Astrocyte of the hippocampus (primary cell): ENCODE measurements at regions not wholly inside any gene's neighbourhood (a gene's known extent, or its start where the extent isn't known, plus 50 kb on each side); places are given as distances from the start of the nearest gene placed in this dataset.

Experiments
- DNase-seq: peaks from one replicate; pipeline ENCODE4 v3.0.0; 2011; ENCODE audit warnings: low read depth, low spot score

DNA sequence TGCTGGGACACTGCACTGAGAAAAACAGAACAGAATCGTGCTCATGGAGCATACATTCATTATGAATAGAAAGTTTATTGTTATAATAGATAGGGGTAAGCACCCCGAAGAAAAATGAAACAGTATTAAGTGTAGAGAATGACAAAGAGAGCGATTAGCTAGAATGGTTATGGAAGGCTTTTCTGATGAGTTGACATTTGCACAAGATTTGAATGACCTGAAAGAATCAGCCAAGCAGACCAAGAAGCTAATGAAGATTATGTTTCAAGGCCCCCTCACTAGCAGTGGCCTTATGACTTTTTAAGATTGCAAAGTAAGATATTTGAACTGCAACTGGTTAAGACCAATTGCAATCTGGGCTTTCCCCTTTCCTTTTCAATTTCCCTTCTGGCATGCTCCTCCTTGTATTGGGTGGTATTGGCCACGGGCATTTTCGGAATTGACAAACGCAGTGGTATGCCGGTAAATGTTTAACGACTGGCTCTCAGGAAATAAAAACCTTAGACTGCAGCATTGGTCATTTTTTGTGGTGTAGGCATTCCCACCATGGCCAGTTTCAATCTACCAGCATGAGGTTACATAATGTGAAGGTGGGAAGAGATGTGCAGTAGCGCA, 120.0 kb upstream of the CITED2 start:
- no peak for DNase-seq

DNA sequence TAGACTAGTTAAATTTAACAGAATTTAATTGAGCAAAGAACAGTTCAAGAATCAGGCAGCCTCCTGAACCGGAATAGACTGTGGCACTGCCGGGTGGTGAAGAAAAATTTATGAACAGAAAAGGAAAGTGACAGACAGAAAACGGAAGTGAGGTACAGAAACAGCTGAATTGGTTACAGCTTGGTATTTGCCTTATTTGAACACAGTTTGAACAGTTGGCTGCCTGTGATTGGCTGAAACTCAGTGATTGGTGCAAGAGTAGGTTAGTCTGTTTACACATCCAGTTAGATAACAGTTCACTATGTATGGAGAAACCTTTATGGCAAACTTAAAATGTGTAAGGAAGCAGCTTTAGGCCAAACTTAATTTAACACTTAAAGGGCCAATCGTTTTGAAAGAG, 116.0 kb upstream of the CITED2 start:
- no peak for DNase-seq

DNA sequence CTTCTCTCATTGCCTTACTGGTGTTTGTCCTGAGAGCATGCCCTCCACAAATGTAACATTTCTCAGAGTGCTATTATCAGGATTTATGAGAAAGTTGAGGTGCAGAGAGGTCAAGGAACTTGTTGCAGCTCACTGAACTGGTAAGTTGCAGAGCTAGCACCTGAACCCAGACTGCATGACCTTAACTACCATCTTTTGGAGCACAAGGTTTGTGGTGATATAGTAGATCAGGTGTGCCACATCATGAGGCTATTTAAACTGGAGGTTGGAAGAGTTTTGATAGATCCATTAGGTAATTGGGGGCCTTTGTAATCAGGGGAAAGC, 112.0 kb upstream of the CITED2 start:
- DNase-seq: no peak

DNA sequence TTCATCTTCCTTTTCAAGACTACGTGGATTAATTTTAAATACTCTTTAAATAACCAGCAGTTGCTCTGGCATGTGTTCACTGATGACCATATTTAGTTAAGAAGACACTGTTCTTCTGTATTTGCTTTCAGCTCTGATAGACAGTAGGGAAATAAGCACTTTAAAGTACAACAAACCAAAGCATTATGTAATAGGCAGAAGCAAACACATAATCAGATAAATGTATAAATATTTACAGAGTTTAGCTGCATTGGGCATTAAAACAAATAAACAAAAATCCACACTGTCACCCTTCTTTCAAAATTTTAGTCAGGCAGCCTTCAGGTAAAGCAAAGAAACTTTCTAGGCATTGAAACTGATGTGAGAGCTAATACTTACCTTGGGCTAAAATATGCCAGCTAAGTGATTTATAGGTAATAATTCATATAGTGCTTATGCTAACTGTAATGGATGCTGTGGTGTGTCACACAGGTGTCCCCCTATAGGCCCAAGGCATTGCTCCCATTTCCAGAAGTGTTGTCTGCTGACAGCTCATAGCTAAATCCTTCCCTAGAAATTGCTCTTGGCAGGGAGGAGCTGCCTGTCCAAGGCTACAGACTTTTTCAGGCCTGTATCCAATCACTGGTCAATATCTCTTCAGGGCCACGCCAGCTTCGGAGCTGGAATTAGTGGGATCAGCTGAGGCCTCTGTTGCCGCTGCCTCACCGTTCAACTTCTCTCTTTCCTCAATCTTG, 111.5 kb upstream of the CITED2 start:
- DNase-seq: no peak

DNA sequence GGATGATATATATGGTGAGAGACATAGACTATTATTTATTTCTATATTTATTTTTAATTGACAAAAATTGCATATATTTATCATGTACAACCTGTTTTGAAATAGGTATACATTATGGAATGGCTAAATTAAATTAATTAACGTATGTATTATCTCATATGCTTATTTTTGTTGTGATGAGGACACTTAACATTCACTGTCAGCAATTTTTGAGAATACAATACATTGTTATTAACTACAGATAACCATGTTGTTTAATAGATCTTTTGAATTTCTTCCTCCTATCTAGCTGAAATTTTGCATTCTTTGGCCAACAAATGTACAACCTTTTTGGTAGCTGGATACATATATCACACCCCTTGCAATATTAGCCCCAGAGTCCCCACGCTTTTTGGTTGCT, 110.7 kb upstream of the CITED2 start:
- no peak for DNase-seq

DNA sequence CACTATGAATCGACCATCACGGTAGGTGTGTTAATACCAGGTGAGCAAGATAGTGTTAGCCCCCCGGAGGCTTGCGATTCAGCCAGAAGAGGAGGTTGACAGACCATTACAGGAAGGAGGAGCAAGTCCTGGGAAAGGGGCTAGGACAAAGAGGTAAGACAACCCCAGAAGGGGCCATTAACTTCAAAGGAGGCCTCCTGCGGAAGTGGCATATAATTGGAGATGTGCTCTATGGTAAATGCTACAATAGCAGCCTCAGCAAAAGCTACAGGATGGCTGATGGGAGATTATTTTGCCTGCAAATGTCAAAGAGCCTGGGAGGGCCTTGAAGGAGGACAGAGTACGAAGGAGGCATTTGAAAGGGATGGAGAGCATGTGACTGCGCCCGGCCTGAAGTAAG, 108.6 kb upstream of the CITED2 start:
- no peak for DNase-seq

DNA sequence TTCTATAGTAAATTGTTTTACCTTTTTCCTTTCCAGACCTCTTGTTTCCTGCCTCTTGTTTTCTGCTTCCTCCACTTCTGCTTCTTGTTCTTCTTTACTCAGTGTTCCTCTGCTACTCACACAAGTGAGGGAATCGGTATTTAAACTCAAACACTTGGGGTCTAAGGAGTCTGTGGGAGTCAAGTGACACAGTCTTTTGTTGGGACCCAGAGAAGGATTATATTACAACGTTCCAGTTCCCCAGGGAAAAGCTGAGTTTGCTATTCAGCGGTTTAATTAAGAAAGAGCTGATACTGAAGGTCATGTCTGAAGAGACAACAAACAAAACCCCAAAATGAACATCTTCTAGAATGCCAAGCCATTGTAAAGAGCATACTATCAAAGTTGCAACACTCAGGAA, 107.8 kb upstream of the CITED2 start:
- DNase-seq: no peak

DNA sequence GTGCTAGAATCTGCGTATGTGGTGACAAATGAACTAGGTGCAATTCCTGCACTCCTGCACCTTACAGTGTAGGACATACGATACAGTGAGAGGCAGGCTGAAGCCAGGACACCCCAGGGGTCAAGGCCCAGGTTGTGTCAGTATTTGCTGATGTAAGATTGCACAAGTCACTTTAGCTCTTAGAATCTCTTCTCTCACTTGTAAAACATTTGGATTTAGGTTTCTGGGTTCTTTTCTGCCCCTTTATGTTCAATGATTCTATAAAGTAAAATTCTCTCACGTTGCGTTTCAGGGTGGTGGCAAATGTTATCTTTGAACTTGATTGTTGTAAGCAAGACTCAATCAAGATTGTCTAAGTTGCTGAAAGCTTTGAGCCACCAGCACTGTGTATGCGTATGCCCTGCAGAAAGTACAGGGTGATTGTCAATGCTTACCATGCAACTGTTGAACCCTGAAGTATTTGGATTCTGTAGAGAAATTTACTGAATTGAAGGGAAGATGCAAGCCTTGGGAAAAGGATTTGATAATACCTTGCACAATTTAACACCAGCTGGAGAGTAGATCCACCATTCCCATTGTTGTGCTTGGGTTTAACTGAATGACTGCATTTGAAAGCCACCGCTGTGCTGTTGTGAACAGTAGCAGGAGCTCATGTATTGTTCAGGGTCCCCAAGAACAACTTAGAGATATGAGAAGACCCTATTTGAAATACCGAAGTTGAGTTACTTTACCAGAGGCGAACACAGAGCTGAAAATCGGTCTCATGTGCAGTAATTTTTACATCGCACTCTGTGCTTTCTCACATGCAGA, 106.1 kb upstream of the CITED2 start:
- DNase-seq: no peak

DNA sequence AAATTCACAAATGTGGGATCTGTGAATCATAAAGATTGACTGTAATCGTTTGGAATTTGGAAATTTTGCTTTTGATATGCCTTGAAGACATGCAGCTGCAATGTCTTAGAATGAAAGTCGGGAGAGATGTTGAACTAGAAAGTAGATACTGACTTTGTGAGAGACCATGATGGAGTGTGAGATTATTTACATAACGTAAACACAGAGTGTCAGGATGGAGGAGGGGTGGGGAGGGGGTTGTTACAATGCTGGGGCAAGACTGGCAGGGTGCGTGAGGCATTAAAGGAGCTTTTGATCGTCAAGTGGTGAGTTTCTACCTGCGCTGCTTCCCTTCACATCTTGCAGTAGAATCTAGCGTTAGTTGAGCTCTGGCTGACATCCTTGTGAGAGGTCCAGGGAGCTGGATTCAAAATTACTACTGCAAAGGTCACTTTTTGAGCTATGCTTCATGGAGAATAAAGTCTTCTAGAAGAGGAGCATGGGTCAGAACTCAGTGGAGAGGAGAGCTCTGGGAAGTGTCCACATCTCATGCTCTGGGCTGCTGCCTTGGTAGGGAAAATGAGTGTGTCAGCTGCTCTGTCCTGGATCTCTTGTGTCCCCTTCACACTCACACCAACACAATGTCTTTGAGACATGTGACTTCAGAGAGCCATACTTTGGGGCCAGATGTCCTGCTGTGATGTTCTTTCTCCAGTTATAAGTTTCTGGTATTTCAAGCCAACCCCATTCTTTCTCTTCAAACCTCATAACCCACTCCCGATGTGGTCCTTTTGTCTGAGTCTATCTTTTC, 105.2 kb upstream of the CITED2 start:
- no peak for DNase-seq

DNA sequence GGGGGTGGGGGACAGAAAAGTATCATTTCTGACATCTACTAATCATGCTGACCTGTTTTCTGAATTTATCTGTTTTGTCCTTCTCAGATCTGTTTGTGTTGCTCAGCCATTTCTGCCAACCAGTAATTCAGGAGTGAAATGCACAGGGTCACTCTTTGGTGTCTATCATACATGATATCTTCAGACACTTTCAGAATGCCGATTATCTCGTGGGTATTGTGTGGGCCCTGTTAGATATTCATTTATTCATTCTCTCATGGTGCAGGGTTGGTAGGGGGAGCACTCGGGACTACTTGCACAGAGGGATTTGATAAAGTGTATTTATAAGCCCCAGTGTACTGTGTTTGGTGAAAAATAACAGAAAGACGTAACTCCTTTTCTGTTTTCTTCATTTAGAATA, 101.2 kb upstream of the CITED2 start:
- peak; percentile 8 for DNase-seq

DNA sequence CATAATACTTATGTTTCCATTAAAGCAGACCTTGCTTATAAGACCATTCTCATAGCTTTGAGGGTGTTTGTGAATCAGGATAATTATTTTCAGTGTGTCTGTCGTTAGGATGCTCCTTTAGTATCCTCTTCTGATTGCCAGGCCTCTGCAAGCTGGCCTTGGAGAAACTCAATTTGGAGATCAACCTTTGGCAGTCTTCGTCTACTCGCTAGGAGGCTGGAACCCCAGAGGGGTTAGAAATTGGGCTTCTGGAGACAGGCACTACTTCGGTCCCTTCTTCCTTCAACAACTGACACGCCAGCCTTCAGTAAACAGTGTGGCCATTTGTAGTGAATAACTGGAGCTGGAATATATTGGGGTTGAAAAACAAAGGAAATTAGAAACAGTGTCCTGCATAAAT, 100.8 kb upstream of the CITED2 start:
- no peak for DNase-seq

DNA sequence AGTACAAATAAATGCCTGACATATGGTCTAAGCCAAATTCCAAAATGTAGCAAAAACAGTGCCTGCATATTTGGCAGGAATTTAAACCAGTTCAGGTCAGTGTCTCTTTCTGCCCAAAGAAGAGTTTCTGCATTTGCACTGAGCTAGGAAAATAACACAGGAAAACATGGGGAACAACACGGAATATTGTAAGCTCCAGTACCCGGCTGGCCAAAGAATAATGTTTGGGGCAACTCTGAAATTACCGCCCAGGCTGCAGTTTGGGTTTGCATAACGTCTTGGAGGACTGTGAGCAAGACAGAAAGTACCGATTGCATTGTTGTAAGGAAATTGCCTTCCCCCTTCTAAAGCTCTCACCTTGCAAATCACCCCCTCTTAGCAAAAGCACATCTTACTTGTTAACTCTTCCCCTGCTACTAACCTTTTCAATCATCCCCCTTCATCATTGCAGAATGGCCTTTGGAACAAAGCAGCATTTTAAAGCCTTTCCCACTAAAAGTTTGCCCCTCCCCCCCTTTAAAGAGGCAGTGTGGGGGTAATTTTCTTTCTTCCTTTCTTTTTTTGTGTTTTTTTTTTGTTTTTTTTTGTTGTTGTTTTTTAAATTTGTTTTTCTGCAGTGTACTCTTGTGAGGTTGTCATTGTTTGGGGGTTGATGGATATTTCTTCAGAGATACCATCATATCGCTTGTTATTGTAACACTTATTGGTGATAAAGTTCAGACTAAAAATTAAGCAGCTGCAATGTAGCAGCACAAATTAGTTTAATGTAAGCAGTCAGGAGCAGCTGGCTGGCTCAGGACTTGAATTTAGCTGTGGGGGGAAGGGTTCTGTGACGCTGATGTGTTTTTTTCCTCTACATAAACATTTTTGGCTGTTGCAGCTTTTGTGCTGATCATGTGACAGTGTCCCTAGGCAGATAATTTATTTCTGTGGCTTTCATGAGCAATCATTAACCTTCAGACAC, 100.0 kb upstream of the CITED2 start:
- peak; percentile 62 for DNase-seq

DNA sequence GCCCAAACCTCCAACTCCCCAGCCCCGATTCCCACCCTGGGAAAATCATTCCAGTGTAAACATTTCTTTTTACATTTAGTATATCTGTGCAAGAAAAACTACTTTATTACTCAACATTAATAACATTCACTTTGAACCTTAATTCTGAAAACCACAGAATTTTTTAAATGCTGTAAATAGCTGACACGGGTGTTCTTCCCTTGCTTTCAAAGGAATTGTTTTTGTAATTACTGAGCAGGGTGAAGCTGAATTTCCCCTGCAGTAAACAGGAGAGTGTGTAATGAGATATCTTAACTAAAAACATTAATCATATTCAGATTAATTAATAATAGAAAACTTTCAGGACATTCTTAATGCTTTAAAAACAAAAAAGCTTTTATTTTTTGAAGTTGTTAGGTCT, 99.3 kb upstream of the CITED2 start:
- peak; percentile 36 for DNase-seq

DNA sequence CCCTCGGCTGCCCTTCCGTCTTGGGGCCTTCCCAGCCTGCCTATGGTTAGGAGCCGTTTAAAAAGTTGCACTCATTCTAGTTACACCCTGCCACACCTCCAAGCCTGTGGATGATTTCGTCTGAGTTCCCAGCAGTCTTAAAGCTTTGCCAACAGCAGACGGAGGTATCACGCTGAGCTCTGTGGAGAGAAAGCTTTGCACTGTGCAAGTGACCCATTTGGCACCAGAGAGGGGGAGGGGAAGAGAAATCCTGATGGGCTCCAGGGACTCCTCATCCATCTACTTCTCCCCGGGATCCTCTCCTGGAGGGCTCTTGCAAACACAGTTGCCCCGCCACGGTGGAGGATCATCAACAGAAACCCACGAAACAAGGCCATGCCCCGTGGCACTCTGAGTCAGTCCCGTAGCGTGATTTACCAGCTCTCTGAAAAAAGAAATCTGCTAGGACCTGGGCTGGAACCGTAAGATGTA, 98.8 kb upstream of the CITED2 start:
- DNase-seq: peak; percentile 53

DNA sequence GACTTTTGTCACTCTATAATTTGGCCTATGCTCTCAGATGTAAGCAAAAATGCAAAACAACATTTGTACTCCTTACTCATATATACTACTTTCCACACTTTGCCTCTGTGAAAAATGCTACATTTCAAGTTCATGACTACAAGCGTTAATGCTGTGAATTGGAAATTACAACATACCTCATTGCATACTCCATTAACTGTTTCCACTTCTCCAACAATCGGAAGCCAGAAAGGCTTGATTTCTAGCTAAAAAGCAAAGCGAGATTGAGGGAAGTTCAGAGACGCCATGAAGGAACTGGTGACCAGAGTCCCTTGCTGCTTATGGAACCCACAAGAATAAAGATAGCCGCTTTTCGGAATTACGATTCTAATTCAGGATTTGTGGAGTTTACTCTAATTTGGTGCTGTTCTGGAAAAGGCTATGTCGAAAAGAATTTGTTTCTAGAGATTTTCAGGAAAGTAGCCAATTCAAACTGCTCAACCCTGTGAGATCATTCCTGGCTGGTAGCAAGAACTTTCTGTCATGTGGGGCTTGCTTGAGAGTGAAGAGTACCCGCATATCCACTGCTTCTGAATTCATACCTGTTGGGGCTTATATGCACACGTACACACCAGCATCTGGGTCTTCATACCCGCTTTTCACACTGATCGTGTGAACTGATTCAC, 98.0 kb upstream of the CITED2 start:
- DNase-seq: peak; percentile 63

DNA sequence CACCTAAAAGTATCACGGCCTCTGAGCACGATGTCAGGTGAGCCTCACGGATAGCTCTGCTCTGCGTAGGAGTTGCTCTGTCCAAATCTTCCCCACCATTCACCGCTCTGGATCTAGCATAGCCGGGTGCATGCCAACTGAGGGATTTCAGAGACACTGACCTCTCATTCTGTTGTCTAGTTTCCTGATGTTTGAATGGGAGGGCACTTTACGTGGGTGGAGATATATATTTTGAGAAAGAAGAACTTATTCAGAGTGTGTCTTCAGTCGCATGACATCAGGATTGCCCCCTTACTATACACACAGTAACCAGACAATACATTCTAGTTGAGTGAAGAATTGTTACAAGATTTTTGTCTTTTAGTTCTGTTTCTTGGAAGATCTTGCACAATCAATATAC, 96.5 kb upstream of the CITED2 start:
- DNase-seq: no peak

DNA sequence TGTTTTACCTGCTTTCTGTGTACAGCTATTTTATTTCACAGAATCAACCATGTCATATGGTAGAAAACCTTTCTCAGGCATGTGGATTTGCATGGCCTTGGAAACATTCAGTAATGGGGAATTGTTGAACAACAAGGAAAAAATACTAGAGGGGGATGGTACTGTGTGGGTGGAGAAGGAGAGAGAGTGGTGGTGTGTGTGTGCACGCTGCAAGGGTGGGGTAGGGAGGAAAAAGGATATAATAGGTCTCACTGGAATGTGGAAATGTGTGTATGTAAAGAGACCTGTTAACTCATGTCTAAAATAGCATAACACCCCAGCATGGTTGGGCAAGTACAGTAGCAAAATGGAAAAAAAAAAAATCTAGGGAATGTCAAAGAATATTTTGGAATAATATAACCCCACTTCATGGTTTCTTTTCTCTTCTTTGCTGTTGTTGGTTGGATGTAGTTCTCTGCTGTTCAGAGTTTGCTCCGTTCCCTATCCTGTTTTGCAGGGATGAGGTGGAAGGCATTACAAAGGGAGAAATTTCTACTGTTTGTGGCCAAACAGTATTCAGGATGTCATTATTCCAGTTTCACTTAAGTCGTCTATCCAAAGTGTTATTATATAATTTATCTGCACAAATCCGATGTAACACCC, 93.9 kb upstream of the CITED2 start:
- no peak for DNase-seq

DNA sequence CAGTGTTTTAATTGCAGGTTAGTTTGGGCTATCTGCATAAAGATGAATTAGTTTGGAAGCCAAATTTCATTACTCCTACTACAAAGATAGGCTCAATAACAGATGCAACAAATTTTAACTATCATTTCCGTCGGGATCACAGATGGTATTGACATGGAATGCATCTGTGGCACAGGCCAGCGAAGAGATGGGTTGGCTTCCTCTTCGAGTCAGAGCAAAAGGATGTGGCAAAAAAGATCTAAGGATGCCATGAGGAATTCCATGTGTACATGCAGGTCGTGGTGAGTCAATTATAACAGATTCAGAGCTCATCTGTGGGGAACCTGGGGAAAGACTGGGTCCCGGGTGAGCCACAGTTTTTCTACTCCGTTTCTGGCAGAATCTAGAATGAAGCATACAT, 83.0 kb upstream of the CITED2 start:
- no peak for DNase-seq

DNA sequence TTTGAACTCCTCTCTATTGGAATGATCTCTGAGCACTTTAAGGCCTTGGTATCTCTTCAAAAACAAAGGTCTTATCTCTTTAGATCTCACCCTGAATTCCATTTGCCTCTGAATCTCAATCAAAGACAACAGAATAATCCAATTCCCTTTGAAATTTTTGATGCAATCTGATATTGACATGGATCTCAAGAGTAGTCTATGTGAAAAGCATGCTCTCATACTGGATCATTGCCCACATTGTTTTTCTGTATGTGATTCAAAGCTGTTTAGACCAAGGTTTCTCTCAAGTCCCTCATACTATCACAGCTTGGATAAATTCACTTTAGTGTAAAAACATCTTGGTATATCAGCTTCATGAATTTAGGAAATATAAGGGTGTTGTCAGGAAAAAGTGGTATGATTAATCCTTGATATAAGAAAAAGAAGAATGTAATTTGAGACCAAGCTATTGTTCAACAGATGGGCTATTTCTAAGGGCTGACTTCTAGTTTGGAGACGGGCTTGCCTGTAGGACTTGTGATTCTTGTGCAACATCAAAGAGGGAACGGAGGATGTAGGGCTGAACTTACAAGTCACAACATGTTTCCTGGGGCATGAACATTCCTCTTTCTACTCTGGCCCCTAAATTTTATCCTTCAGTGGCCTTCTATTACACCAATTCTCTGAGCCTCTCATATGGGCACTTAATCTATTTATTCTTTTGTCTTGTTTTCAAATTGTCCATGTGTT, 77.9 kb upstream of the CITED2 start:
- DNase-seq: peak; percentile 29
